GM12873 (cell line): ENCODE measurements at regions not wholly inside any gene's neighbourhood (a gene's known extent, or its start where the extent isn't known, plus 50 kb on each side); places are given as distances from the start of the nearest gene placed in this dataset.

Experiments used
- CTCF ChIP-seq: IDR thresholded peaks from 2 replicates; pipeline ENCODE4 v1.5.1; 2012; ENCODE audit warnings: low read depth, mild to moderate bottlenecking, moderate library complexity, low read length, control low read depth; ENCODE audit not compliant: insufficient read depth; ENCODE audit errors: missing control alignments

DNA sequence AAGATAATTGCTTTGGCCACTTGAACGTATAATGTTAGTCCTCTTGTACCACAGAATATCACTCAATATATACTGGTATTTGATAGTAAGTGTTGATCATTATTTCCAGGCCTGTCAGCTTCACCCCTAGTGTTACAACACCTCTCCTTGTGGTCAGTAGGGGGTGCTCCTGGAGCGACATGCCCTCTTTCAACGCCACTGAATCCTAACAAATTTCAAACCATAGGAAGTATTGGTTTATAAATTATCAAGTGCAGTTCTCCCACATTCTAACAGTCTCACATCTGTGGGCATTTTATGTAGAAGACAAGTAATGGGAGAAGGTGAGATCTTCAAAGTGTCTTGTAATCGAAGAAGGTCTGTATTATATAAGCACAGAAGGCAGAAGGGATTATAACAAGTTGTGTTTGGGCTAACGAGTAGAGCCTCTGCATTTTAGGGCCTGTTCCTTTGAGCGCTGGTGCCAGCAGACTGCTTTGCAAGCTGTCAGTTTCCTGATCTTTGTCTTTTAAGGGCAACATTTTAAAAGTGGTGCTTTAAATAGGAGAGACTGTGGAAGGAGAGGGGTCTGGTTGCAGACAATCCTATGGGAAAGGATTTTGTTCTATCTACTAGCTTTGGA lies 57.1 kb upstream of the CEP162 start:
- TF ChIP-seq CTCF = peak; percentile 53

- no peak for TF ChIP-seq CTCF
Observed at GRCh38 chr6:84282550-84282949, 55.1 kb upstream of the CEP162 start.

DNA sequence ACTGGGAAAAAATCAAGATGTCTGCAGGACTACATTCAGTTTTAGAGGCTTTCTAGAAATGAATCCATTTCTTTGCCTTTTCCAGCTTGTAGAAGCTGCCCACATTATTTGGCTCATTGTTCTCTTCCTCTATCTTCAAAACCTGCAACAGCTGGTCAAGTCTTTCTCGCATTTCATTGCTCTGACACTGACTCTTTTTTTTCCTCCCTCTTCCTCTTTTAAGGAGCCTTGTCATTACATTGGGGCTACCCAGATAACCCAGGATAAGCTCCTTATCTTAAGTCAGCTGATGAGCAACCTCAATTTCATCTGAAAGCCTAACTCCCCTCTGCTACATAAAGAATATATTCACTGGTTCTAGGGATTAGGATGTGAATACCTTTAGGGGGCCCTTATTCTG lies 53.2 kb upstream of the CEP162 start:
- no peak for TF ChIP-seq CTCF

DNA sequence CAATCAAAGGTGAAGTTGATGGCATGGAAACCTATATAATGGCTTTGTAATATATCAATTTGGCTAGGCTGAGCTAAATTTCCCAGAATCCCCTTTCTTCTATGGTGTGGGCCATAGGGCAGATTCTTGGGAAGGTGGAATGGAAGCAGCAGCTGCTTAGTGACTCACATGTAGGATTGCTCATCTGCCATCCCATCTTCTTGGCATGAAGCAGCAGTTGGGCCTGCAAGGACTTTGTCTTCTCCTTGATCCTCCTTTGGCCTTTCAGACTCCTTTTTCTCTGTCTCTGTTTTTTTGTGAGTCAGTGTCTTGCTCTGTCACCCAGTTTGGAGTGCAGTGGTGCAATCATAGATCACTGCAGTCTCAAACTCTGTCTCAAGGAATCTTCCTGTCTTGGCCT lies 52.6 kb upstream of the CEP162 start:
- TF ChIP-seq CTCF = no peak

DNA sequence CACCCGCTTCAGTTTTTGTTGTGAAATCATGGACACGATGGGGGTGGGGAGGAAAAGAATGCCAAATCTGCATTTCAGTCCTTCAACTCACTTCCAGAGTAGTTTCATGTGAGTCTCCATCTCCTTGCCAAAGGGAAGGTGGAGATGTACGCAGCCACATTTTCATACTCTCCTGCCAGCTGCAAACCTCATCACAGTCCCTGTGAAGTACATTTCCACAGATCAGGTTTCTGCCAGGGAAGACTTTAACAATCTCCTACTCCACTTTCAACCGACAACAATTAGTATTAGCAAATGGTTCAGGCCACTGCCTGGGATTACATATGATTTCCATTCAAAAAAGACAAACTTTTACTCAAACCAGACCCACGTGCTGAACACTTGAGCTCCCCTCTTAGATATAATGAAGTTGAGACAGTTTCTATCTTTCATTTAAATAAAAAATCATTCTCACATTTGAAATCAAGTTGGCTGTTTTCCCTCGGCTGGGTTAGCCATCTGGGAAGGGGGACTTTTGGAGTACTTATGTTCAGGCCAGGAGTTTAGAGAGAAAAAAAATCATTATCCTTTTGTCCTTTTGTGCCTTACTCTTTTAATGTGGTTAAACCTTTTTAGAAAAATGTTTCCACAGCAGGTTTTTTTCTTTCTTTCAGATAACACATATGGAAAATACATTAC lies 51.0 kb upstream of the CEP162 start:
- no peak for TF ChIP-seq CTCF
